Glomerular visceral epithelial cell (primary cell): ENCODE measurements at regions not wholly inside any gene's neighbourhood (a gene's known extent, or its start where the extent isn't known, plus 50 kb on each side); places are given as distances from the start of the nearest gene placed in this dataset.
A peak's percentile ranks its signal among the peaks of the same experiment; 100 is the strongest.

Source experiments
- DNase-seq: peaks from one replicate; pipeline ENCODE4 v3.0.0-alpha.2; 2016; ENCODE audit errors: extremely low spot score

DNA sequence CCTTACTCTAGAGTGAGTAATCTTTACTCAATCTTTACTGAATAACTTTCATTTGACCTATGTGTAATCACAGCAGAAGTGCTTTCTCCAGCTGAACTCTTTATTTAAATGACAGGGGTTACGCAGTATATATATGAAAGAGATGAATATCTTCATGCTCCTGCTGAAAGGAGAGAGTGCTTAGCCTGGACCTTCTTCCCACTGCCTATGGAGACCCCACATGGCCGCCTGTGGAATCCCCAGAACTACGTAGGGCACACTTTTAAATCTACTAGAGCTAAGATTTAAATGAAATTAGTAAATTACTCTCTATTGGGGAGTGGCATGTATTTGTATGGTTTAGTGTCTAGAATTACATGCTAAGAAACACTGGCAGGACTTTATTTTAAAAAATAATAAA lies 391.2 kb downstream of the ANKRD50 start:
- no peak for DNase-seq

DNA sequence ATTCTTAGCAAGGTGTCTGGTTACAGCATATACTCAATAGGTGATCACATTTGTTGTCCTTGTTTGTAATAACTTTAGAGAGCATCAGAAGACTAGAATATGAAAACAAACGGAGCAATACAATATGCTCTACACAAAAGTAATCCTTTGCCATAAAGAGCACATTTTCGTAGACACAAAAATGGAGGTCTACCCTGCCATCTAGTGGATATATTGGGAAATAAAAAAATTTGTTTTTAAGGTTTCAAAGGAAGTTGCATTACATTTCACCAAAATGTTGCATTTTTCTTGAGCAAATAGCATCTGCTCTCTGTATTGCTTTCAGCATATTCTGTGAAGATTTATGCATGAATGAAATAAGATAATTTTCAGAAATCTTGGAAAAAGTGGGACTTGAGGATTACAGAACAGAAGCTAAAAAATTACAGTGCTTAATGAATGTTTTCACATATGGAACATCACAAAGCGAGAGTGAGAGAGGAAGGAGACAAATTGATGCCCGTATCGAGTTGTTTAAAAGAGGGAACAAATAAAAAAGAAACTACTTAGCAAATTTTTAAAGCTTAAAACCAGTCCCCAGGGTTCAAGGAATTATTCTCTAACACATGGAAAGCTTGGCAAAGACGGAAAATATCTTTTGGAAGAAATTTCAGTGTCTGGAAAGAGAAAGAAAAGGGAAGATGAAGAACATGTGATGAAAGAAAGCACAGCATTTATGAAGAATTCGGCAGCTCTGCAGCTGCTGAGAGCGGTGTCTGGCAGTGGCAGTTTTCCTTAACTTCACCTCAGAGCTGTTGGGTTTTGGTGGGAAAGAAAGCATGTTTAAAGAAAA lies 390.1 kb downstream of the ANKRD50 start:
- peak; percentile 30 for DNase-seq

GRCh38 chr4:124325690-124326089 lies 386.8 kb downstream of the ANKRD50 start:
- DNase-seq: no peak

- DNase-seq: no peak
Observed at GRCh38 chr4:124329134-124329533, 383.4 kb downstream of the ANKRD50 start.

DNA sequence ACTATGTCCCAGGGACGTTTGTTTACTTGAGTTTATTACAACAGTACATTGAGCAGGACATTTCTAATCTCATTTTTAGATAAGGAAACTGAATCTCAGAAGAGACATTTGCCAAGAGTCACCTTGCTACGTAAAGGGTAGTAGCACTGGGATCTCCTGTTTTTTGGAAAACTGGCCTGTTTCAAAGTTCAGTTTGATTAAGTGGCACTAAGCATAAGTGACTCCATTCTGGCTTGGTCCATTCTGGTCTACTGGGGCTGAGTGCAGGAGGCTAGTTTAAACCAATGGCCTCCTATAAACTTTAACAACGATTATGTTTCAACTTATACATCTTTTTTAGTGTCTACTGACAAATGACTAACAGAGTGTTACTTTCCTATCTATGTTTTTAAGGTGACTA lies 382.5 kb downstream of the ANKRD50 start:
- no peak for DNase-seq

DNA sequence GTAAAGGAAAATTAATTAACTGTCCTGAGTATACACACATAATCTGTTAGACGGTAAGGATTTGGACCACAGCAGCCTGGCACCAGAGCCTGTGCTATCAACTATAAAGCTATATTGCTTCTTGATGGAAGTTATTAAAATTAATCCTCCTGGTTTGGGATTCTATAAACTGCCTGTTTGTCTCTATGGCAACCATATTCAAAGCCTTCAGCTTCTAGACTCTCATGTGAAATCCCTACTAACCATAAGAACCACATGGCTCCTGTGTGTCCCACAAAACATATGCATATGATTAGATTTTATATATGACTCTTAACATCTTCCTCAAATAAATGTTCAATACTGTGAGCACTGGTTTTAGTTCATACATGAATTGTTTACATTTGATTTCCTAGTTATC lies 380.8 kb downstream of the ANKRD50 start:
- DNase-seq: no peak

- DNase-seq: no peak
Observed at GRCh38 chr4:124333466-124333865, 379.1 kb downstream of the ANKRD50 start.

DNA sequence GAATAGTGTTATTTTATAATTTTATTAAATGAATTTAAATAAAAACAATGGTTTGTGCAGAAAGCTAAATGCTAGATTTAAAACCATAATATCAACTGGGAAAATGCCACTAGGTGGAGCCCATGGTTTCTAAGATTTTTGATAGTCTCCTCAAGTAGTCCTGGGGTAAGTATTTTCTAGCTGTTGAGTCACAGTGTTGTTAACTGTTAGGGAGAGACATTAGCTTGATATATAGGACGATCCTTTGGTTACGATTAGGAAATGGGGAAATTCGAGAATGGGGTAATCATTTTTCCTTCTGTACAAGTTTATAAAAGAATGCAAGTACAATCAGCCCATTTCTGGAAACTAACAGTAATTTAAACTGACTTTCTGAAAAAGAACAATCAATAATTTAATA lies 378.4 kb downstream of the ANKRD50 start:
- DNase-seq: peak; percentile 71

GRCh38 chr4:124337874-124338273 lies 374.7 kb downstream of the ANKRD50 start:
- DNase-seq: peak; percentile 2

GRCh38 chr4:124343661-124344171 lies 368.8 kb downstream of the ANKRD50 start:
- DNase-seq: no peak

DNA sequence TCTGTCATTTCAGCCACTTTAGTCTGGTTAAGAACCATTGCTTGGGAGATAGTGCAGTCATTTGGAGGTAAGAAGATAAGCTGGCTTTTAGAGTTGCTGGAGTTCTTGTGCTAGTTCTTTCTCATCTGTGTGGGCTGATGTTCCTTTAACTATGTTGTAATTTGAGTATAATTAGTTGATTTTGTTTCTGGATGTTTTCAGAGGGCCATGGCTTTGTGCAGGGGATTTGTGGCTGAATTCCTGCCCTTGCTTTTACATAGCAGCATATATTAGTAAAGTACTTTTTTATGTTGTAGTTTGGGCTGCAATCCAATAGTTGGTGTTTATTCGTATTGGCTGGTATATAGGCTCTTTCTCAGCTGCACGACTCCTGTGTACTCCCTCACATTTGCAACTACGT lies 339.6 kb downstream of the ANKRD50 start:
- no peak for DNase-seq

DNA sequence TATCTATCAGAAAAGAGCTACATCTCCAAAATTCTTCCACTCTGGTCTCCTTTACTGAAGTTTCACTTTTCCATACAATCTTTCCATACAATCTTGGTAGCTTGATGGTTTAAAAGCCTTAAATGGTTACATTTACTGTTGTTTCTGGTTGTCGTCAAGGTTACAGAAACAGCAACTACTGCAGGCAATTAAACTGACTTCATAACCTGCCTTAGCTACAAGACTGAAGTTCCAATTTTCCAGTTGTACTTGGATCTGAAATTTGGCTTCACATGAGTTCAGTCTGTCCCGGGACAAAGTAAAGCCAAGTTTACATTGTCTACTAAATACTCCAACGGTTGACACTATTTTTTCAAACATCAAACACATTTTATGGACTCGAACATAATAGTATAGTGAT lies 326.4 kb downstream of the ANKRD50 start:
- DNase-seq: no peak

DNA sequence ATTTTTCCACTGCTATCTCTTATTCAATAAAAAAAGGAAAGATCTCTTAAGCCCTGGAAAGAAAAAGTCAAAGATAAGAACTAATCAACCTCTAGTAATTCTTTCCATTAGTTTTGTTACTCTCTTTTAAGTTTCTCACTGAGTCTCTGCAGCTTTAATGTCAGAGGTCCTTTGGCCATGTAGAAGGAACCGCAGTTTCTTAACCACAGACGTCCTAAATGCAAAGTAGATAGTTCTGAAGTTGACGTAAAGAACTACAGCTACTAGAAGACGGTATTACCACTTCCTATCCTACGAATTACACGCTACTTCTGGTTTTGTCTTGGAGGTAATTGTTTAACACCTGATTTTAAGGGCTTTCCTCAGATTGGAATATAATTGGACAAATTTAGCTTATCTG lies 325.9 kb downstream of the ANKRD50 start:
- DNase-seq: no peak

GRCh38 chr4:124389591-124389990 lies 322.9 kb downstream of the ANKRD50 start:
- DNase-seq: no peak

- DNase-seq: no peak
Observed at GRCh38 chr4:124390861-124391260, 321.7 kb downstream of the ANKRD50 start.

DNA sequence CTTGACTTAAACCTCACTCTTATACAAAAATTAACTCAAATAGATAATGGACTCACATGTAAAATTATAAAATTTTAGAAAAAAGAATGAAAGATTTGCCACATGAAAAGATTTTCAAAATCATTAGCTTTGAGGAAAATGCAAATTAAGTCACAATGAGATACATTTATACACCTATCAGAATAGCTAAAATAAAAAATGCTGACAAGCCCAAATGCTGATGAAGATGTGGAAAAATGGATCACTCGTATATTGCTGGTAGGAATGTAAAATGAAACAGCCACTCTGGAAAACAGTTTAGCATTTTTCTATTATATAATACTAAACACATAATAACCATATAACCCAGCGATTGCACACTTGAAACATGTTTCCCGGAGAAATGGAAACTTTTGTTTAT lies 316.2 kb downstream of the ANKRD50 start:
- DNase-seq: no peak

- DNase-seq: no peak
Observed at GRCh38 chr4:124401606-124402005, 310.9 kb downstream of the ANKRD50 start.

GRCh38 chr4:124409044-124409443 lies 303.5 kb downstream of the ANKRD50 start:
- DNase-seq: no peak

- DNase-seq: no peak
Observed at GRCh38 chr4:124414276-124415040, 298.1 kb downstream of the ANKRD50 start.

DNA sequence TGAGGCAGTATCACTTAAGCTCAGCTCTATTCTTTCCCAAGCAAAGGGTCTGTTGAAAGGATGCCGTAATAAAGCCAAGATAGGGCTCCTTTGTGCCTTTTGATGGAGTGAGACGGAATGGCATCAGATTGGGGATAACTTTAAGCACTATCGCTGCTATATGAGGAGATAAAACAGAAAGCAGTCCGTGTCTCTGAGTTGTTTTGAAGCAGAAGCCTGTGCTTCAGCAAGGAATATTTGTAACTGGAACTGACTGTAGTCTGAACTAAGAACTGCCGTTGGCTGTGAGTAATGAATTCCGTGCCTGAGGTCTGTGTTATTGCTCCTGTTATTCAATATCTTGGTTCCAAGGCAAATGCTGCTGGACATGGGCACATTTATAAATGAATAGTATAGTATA lies 297.4 kb downstream of the ANKRD50 start:
- no peak for DNase-seq

DNA sequence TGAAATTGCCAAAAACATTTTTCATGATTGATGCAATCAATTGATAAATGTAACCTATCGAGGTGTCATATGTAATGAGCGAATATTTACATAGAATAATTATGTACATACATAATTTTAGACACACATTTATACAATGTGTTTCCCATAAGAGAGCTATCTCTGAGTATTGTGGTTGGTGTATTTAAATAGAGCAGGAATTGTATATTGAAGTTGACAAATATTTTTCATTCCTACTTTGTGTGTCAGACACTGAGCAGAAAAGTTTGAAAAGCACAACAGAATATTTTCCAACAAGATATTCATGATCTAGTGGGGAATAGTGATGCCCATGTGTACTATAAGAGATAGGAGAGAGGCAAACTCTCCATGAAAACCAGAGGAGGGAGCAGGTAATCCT lies 295.2 kb downstream of the ANKRD50 start:
- DNase-seq: no peak

GRCh38 chr4:124420166-124420695 lies 292.3 kb downstream of the ANKRD50 start:
- no peak for DNase-seq

- no peak for DNase-seq
Observed at GRCh38 chr4:124423160-124423559, 289.4 kb downstream of the ANKRD50 start.
